Nephron progenitor cell (in vitro differentiated cells): ENCODE measurements at regions not wholly inside any gene's neighbourhood (a gene's known extent, or its start where the extent isn't known, plus 50 kb on each side); places are given as distances from the start of the nearest gene placed in this dataset.

ENCODE experiments used
- DNase-seq: peaks from one replicate; pipeline ENCODE4 v3.0.0; 2021
- H3K27ac Mint-ChIP-seq: 2 replicates; pipeline ENCODE4 v1.8.0; 2021; ENCODE audit warnings: mild to moderate bottlenecking, moderate library complexity, mixed read lengths
- H3K27me3 Mint-ChIP-seq: 2 replicates; pipeline ENCODE4 v1.8.0; 2021; ENCODE audit warnings: mild to moderate bottlenecking, low read depth, mixed read lengths; ENCODE audit not compliant: poor library complexity
- H3K36me3 Mint-ChIP-seq: 2 replicates; pipeline ENCODE4 v1.8.0; 2021; ENCODE audit warnings: low read depth, mixed read lengths
- H3K4me1 Mint-ChIP-seq: 2 replicates; pipeline ENCODE4 v1.8.0; 2021; ENCODE audit warnings: mixed read lengths
- H3K4me3 Mint-ChIP-seq: 2 replicates; pipeline ENCODE4 v1.8.0; 2021; ENCODE audit warnings: mild to moderate bottlenecking, moderate library complexity, mixed read lengths
- H3K9me3 Mint-ChIP-seq: 2 replicates; pipeline ENCODE4 v1.8.0; 2021; ENCODE audit warnings: mild to moderate bottlenecking, moderate library complexity, mixed read lengths
- CTCF ChIP-seq: fragments of 200-600 bp; sonication (generic); IDR thresholded peaks from 2 replicates; pipeline ENCODE4 v1.5.0; 2021; ENCODE audit warnings: antibody characterized with exemption

GRCh38 chr14:78018283-78018682 is 151.9 kb upstream of the NRXN3 start:
- Mint-ChIP-seq H3K4me1 (no peaks in the 10 kb centered on the region), H3K36me3 (no peaks in the 10 kb centered on the region), H3K27me3 (peaks cover 16% of the 10 kb centered on the region), H3K9me3 (peaks cover 7% of the 10 kb centered on the region), H3K27ac (no peak overlapping the region), H3K4me3 (no peak overlapping the region)
- no peak for DNase-seq
- no peak for TF ChIP-seq CTCF

GRCh38 chr14:78022059-78022458 is 148.1 kb upstream of the NRXN3 start:
- Mint-ChIP-seq H3K4me3 (no peak overlapping the region), H3K4me1 (no peaks in the 10 kb centered on the region), H3K9me3 (no peaks in the 10 kb centered on the region), H3K27me3 (peaks cover 19% of the 10 kb centered on the region), H3K36me3 (no peaks in the 10 kb centered on the region), H3K27ac (no peak overlapping the region)
- peak; percentile 79 for DNase-seq
- peak; percentile 64 for TF ChIP-seq CTCF

GRCh38 chr14:78023112-78023511 is 147.1 kb upstream of the NRXN3 start:
- H3K36me3 Mint-ChIP-seq = no peaks in the 10 kb centered on the region
- H3K4me3 Mint-ChIP-seq = no peak overlapping the region
- H3K4me1 Mint-ChIP-seq = no peaks in the 10 kb centered on the region
- no peak overlapping the region for H3K27ac Mint-ChIP-seq
- H3K9me3 Mint-ChIP-seq = no peaks in the 10 kb centered on the region
- no peak for TF ChIP-seq CTCF
- H3K27me3 Mint-ChIP-seq = peaks cover 26% of the 10 kb centered on the region
- DNase-seq = no peak

GRCh38 chr14:78028471-78028870 is 141.7 kb upstream of the NRXN3 start:
- no peak overlapping the region for H3K4me3 Mint-ChIP-seq

GRCh38 chr14:78029601-78030372 is 140.4 kb upstream of the NRXN3 start:
- Mint-ChIP-seq H3K9me3 (no peaks in the 10 kb centered on the region), H3K36me3 (no peaks in the 10 kb centered on the region), H3K4me3 (peak overlapping the region; percentile 62), H3K27ac (no peak overlapping the region), H3K27me3 (peaks cover 58% of the 10 kb centered on the region), H3K4me1 (no peaks in the 10 kb centered on the region)
- TF ChIP-seq CTCF = no peak
- DNase-seq = peak; percentile 17

More at GRCh38 chr14:78028471-78028870, 141.7 kb upstream of the NRXN3 start:
- no peaks in the 10 kb centered on the region for H3K36me3 Mint-ChIP-seq
- no peaks in the 10 kb centered on the region for H3K9me3 Mint-ChIP-seq
- no peak overlapping the region for H3K27ac Mint-ChIP-seq
- TF ChIP-seq CTCF = no peak
- no peak for DNase-seq
- H3K27me3 Mint-ChIP-seq = peaks cover 56% of the 10 kb centered on the region
- no peaks in the 10 kb centered on the region for H3K4me1 Mint-ChIP-seq

GRCh38 chr14:78043349-78043748 is 126.8 kb upstream of the NRXN3 start:
- H3K4me3 Mint-ChIP-seq = no peak overlapping the region
- H3K36me3 Mint-ChIP-seq = no peaks in the 10 kb centered on the region
- no peak overlapping the region for H3K27ac Mint-ChIP-seq
- TF ChIP-seq CTCF = no peak
- H3K27me3 Mint-ChIP-seq = peaks cover 23% of the 10 kb centered on the region
- H3K9me3 Mint-ChIP-seq = no peaks in the 10 kb centered on the region
- no peak for DNase-seq
- H3K4me1 Mint-ChIP-seq = no peaks in the 10 kb centered on the region
